Mucosa of rectum (tissue), 2 donors: ENCODE measurements at regions not wholly inside any gene's neighbourhood (a gene's known extent, or its start where the extent isn't known, plus 50 kb on each side); places are given as distances from the start of the nearest gene placed in this dataset.

Source experiments
- H3K27ac ChIP-seq, 2 donors: one replicate each; pipeline ENCODE4 v1.7.0; 2013; ENCODE audit warnings: inconsistent platforms in 2 of 2, low read depth in 2 of 2, low read length in 2 of 2
- H3K27me3 ChIP-seq, 2 donors: one replicate each; pipeline ENCODE4 v1.7.0; 2013; ENCODE audit warnings: low read length in 2 of 2; ENCODE audit not compliant: control insufficient read depth in 2 of 2, insufficient read depth in 2 of 2
- H3K36me3 ChIP-seq, 2 donors: one replicate each; pipeline ENCODE4 v1.7.0; 2013; ENCODE audit warnings: low read length in 2 of 2; ENCODE audit not compliant: control insufficient read depth in 2 of 2, insufficient read depth in 2 of 2
- H3K4me1 ChIP-seq, 2 donors: one replicate each; pipeline ENCODE4 v1.7.0; 2013; ENCODE audit warnings: low read length in 2 of 2, mild to moderate bottlenecking in 1 of 2; ENCODE audit not compliant: control insufficient read depth in 2 of 2, insufficient read depth in 2 of 2
- H3K4me3 ChIP-seq, 2 donors: one replicate each; pipeline ENCODE4 v1.7.0; 2013; ENCODE audit warnings: low read length in 2 of 2
- H3K9ac ChIP-seq, 2 donors: one replicate each; pipeline ENCODE4 v1.7.0; 2013; ENCODE audit warnings: low read length in 2 of 2, low read depth in 1 of 2, mild to moderate bottlenecking in 1 of 2
- H3K9me3 ChIP-seq, 2 donors: one replicate each; pipeline ENCODE4 v1.7.0; 2013; ENCODE audit warnings: low read length in 2 of 2; ENCODE audit not compliant: control insufficient read depth in 2 of 2
- donor health status: healthy.
- donor health status: Normal muscosa, but diverticular disease.

DNA sequence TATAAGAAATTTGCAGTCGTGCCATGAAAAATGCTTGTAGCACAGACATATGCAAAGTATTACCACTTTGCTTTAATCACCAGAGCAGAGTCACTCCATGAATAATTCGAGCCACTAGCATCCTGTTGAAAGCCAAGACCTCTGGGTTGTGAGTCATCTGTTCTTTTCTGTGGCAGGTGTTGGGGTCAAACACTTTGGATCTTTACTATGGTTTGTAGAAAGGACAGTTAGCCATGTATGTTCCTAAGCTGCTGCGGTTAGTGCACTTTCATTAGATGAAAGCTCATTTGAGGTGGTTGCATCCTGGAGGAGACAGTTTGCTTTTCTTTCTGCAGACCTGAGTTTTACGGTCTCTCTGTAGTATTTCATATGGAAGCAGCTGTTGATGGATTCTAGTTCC is 223.7 kb downstream of the DMRT2 start:
- Histone ChIP-seq H3K36me3 (no peaks in the 10 kb centered on the region), H3K9ac (no peak overlapping the region), H3K4me3 (no peak overlapping the region), H3K9me3 (no peaks in the 10 kb centered on the region), H3K4me1 (no peaks in the 10 kb centered on the region), H3K27ac (no peak overlapping the region), H3K27me3 (no peaks in the 10 kb centered on the region)

DNA sequence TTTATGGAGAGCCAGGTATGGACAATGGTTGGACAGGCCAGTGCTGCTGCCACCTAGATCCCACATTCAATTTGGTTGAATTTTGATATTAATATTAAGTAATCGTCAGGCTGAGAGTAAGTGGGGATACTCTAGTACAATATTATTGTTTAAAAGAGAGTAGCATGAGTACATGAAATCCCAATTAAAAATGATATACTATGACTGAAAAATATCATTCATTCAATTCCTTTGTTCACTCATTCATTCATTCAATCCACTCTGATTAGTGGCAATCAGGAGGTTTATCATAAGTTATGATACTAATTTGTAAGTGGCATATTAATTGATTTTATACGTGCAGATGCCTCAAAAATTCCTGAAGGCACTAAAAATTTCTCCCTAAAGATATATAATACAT is 224.2 kb downstream of the DMRT2 start:
- H3K9ac ChIP-seq, result no peak overlapping the region
- H3K27me3 ChIP-seq, result no peaks in the 10 kb centered on the region
- H3K4me3 ChIP-seq, result no peak overlapping the region
- no peaks in the 10 kb centered on the region for H3K4me1 ChIP-seq
- no peaks in the 10 kb centered on the region for H3K36me3 ChIP-seq
- no peak overlapping the region for H3K27ac ChIP-seq
- no peaks in the 10 kb centered on the region for H3K9me3 ChIP-seq

DNA sequence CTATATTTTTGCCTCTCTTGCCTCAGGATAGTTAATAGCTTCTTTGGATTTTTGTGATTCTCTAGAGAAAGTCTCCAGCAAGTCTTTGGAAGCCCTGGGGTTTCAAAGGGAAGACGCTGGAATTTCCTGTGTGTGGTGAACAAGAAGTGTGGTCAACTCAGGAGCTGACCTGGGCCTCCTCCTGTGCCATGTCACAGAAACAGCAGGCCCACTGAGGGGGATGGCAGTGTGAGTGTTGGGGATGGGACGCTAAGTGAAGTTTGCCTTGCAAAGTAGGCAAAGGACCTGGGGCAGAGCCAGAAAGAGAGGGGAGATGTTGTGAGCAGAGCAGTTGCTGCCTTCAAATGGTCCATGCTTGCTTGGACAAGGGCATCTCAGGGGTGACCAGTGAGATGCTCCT is 226.3 kb downstream of the DMRT2 start:
- no peaks in the 10 kb centered on the region for H3K4me1 ChIP-seq
- H3K4me3 ChIP-seq, result no peak overlapping the region
- no peaks in the 10 kb centered on the region for H3K9me3 ChIP-seq
- no peaks in the 10 kb centered on the region for H3K27me3 ChIP-seq
- H3K36me3 ChIP-seq, result no peaks in the 10 kb centered on the region
- no peak overlapping the region for H3K9ac ChIP-seq
- H3K27ac ChIP-seq, result no peak overlapping the region

DNA sequence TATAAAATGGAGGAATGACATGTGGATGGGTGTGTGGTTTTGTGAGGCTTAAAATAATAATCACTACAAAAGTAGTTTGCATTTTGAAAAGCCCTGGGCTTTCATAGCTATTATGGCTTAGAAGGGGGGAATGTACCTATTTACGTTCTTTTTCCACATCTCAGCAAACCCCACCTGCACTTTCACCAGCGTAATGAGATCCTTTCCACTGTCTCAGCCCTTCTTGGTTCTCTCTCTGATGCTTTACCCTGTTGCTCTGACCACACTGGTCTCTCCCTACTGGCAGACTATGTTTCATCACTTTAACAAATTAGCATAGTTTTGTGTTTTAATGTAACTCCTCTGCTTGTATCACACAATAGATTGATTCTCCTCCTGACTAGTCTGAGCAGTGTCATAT is 234.6 kb downstream of the DMRT2 start:
- Histone ChIP-seq H3K36me3 (no peaks in the 10 kb centered on the region), H3K9ac (no peak overlapping the region), H3K27ac (no peak overlapping the region), H3K9me3 (no peaks in the 10 kb centered on the region), H3K4me1 (no peaks in the 10 kb centered on the region), H3K4me3 (no peak overlapping the region), H3K27me3 (no peaks in the 10 kb centered on the region)

GRCh38 chr9:1285526-1285925 is 235.4 kb downstream of the DMRT2 start:
- no peaks in the 10 kb centered on the region for H3K27me3 ChIP-seq
- H3K9me3 ChIP-seq, result no peaks in the 10 kb centered on the region
- H3K36me3 ChIP-seq, result no peaks in the 10 kb centered on the region
- H3K9ac ChIP-seq, result no peak overlapping the region
- no peak overlapping the region for H3K4me3 ChIP-seq
- H3K4me1 ChIP-seq, result no peaks in the 10 kb centered on the region
- H3K27ac ChIP-seq, result no peak overlapping the region

- Histone ChIP-seq H3K4me3 (no peak overlapping the region), H3K27ac (no peak overlapping the region), H3K36me3 (no peaks in the 10 kb centered on the region), H3K9me3 (no peaks in the 10 kb centered on the region), H3K9ac (no peak overlapping the region), H3K27me3 (no peaks in the 10 kb centered on the region), H3K4me1 (no peaks in the 10 kb centered on the region)
These were observed 242.2 kb downstream of the DMRT2 start for GRCh38 chr9:1292384-1292783.

GRCh38 chr9:1294641-1295258 is 244.6 kb downstream of the DMRT2 start:
- Histone ChIP-seq H3K27ac (no peak overlapping the region), H3K4me1 (no peaks in the 10 kb centered on the region), H3K9me3 (no peaks in the 10 kb centered on the region), H3K27me3 (no peaks in the 10 kb centered on the region), H3K9ac (no peak overlapping the region), H3K4me3 (no peak overlapping the region), H3K36me3 (no peaks in the 10 kb centered on the region)

DNA sequence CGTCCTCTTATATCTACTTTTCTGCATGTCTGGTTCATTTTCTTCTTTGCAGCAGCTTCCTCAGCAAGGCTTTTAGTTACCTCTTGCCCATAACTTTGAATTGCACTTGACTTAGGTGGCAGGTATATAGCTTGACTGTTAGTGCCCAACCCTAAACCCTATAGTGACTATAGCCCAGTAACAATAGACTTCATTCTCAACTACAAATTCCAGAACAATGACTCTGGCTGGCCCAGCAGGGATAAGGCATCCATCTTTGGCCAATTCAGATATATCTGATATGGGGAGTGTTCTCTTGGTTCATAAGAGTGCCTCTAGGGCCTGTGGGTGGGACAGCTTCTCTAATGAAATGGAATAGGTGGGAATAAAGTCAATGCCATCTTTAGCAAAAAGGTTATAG is 246.2 kb downstream of the DMRT2 start:
- Histone ChIP-seq H3K4me1 (no peaks in the 10 kb centered on the region), H3K27me3 (no peaks in the 10 kb centered on the region), H3K9me3 (no peaks in the 10 kb centered on the region), H3K4me3 (no peak overlapping the region), H3K9ac (no peak overlapping the region), H3K27ac (no peak overlapping the region), H3K36me3 (no peaks in the 10 kb centered on the region)

DNA sequence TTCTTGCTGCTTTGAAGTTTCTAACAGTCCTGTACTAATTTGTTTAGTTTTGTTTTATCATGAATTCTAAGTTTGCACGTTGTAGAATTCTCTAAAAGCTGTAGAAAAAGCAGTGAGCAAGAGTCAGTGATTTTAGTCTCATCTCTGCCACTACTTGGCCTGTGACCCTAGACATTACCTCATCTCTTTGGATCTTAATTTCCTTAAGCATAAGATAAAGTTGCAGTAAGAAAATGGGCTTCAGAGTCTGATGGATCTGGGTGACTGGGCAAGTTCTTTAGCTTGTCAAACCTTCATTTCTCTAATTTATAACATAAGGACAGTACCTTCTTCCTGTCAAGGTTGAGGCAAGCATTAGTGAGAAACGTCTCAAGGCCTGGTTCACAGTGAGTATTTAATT is 247.9 kb downstream of the DMRT2 start:
- H3K9ac ChIP-seq, result no peak overlapping the region
- H3K27ac ChIP-seq, result no peak overlapping the region
- H3K4me1 ChIP-seq, result no peaks in the 10 kb centered on the region
- H3K36me3 ChIP-seq, result no peaks in the 10 kb centered on the region
- H3K27me3 ChIP-seq, result no peaks in the 10 kb centered on the region
- no peaks in the 10 kb centered on the region for H3K9me3 ChIP-seq
- H3K4me3 ChIP-seq, result no peak overlapping the region

GRCh38 chr9:1300941-1301340 is 250.8 kb downstream of the DMRT2 start:
- H3K9ac ChIP-seq, result no peak overlapping the region
- no peak overlapping the region for H3K27ac ChIP-seq
- no peak overlapping the region for H3K4me3 ChIP-seq

GRCh38 chr9:1303932-1304331 is 253.8 kb downstream of the DMRT2 start:
- H3K9me3 ChIP-seq, result no peaks in the 10 kb centered on the region
- H3K36me3 ChIP-seq, result no peaks in the 10 kb centered on the region
- no peak overlapping the region for H3K27ac ChIP-seq
- no peak overlapping the region for H3K4me3 ChIP-seq
- no peaks in the 10 kb centered on the region for H3K27me3 ChIP-seq
- H3K9ac ChIP-seq, result no peak overlapping the region
- no peaks in the 10 kb centered on the region for H3K4me1 ChIP-seq

More at GRCh38 chr9:1300941-1301340, 250.8 kb downstream of the DMRT2 start:
- H3K27me3 ChIP-seq, result no peaks in the 10 kb centered on the region
- no peaks in the 10 kb centered on the region for H3K36me3 ChIP-seq
- no peaks in the 10 kb centered on the region for H3K9me3 ChIP-seq
- no peaks in the 10 kb centered on the region for H3K4me1 ChIP-seq
